ENCODE measurements at regions not wholly inside any gene's neighbourhood (a gene's known extent, or its start where the extent isn't known, plus 50 kb on each side); places are given as distances from the start of the nearest gene placed in this dataset.

GRCh38 chr9:107229241-107229741 lies 53.8 kb upstream of the RAD23B start:
- Histone ChIP-seq H3K4me2 (ENCODE audit: low read length) (no peak overlapping the region), H3K9me3 (ENCODE audit: control insufficient read depth, low read length) (no peaks in the 10 kb centered on the region)
- TF ChIP-seq CTCF (IDR thresholded peaks at IDR 0.05) = no peak

More at GRCh38 chr9:107229241-107229741, 53.8 kb upstream of the RAD23B start:
- Histone ChIP-seq H3K36me3 (ENCODE audit: control insufficient read depth, insufficient read depth, low read length) (no peaks in the 10 kb centered on the region), H2AFZ (no peak overlapping the region), H3K9ac (no peak overlapping the region), H3K79me2 (no peaks in the 10 kb centered on the region), H3K27me3 (ENCODE audit: control insufficient read depth, insufficient read depth, low read length) (no peaks in the 10 kb centered on the region), H3K27ac (no peak overlapping the region), H3K4me1 (no peaks in the 10 kb centered on the region), H3K4me3 (ENCODE audit: low read depth, low read length) (no peak overlapping the region)

Measured in parathyroid adenoma (tissue), 2 donors.